ENCODE measurements at regions not wholly inside any gene's neighbourhood (a gene's known extent, or its start where the extent isn't known, plus 50 kb on each side); places are given as distances from the start of the nearest gene placed in this dataset.
"Not testable (repeated sequence)": the region's sequence is repeated elsewhere in the genome, so short reads cannot be mapped to it uniquely, and the experiment has no call there.

DNA sequence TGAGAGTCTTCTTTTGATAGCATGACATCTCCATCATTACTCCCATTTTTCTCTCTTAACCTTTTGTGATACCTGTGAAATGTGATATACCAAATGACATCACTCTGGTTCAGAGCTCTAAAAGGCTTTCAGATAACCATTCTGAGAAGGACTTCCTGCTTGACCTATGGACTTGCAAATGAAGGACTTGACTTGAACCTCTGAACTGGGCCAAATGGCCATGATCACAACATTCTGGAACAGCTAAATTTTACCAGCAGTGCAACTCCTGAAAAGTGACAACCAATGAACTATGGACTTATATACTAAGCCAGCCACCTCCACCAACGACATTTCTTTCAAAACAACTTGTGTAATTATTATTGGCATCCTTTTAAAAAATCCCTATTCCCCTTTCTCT, 1085.8 kb upstream of the CITED2 start:
- TF ChIP-seq ZFX (IDR thresholded peaks at IDR 0.05; ENCODE audit: borderline replicate concordance), result no peak
- TF ChIP-seq, protein P1, sequence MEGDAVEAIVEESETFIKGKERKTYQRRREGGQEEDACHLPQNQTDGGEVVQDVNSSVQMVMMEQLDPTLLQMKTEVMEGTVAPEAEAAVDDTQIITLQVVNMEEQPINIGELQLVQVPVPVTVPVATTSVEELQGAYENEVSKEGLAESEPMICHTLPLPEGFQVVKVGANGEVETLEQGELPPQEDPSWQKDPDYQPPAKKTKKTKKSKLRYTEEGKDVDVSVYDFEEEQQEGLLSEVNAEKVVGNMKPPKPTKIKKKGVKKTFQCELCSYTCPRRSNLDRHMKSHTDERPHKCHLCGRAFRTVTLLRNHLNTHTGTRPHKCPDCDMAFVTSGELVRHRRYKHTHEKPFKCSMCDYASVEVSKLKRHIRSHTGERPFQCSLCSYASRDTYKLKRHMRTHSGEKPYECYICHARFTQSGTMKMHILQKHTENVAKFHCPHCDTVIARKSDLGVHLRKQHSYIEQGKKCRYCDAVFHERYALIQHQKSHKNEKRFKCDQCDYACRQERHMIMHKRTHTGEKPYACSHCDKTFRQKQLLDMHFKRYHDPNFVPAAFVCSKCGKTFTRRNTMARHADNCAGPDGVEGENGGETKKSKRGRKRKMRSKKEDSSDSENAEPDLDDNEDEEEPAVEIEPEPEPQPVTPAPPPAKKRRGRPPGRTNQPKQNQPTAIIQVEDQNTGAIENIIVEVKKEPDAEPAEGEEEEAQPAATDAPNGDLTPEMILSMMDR (IDR thresholded peaks at IDR 0.05), result no peak
- no peak overlapping the region for H3K27ac ChIP-seq

DNA sequence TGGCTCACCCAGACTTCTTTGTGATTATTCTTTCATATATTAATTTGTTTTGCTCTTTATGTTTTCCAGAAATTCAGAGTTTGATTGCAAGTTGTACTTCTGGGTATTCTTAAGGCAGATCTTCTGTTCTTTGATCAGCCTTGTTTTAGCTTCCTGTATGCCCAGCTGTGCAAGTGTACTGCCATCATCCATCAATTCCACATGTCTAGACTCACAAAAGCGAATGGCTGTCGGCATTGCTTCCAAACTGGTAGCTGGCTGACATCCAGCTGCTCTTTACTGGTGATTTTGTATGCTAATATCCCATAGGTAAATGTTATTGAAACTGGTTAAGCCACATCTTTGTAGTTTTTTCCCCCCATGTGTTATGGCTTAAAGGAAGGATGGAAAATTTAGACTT, 1084.8 kb upstream of the CITED2 start:
- TF ChIP-seq, protein P1 (IDR thresholded peaks at IDR 0.05), result no peak
- no peak for TF ChIP-seq ZFX (IDR thresholded peaks at IDR 0.05; ENCODE audit: borderline replicate concordance)
- no peak overlapping the region for H3K27ac ChIP-seq

DNA sequence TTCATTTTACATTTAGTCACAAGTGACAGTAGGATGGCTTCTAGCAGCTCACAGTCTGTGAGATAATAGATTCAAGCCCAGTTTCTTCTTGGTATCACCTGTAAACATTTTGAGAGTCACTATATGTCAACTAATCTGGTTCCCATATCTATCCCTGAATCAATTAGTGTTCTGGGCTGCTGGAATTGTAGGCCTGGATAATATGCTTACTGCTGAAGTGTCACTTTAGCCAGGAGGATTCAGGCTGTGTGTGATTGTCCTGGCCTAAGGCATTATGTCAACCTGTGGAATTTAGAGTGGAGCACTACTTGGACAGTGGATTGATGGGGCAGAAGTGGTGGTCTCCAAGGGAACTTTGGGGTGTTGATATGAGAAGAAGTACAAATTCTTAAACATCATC, 1071.8 kb upstream of the CITED2 start:
- no peak for TF ChIP-seq ZFX (IDR thresholded peaks at IDR 0.05; ENCODE audit: borderline replicate concordance)
- TF ChIP-seq, protein P1 (IDR thresholded peaks at IDR 0.05), result no peak
- no peak overlapping the region for H3K27ac ChIP-seq

DNA sequence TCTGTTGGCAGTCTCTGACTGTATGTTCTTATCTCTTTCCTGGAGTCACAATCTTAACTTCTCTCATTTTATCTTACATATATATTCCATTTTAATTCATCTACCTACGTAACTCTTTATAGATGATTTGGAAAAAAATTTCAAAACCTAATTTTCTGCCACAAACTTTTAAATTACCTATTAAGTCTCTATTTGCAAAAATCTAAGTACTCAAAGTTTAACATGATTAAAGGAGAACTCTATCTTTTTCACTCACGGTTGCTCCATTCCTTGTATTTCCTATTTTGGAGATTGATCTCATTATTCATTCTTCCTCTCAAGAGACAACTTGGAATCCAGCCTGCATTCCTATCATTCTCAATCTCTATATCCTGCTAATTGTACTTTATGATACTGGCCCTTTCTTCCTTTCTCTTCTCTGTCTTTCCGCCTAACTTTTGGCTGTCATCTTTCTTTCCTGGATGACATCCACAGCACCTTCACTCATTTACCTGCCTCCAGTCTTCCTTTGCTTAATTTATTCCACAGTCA, 1071.1 kb upstream of the CITED2 start:
- TF ChIP-seq, protein P1 (IDR thresholded peaks at IDR 0.05), result no peak
- TF ChIP-seq ZFX (IDR thresholded peaks at IDR 0.05; ENCODE audit: borderline replicate concordance), result no peak
- no peak overlapping the region for H3K27ac ChIP-seq

DNA sequence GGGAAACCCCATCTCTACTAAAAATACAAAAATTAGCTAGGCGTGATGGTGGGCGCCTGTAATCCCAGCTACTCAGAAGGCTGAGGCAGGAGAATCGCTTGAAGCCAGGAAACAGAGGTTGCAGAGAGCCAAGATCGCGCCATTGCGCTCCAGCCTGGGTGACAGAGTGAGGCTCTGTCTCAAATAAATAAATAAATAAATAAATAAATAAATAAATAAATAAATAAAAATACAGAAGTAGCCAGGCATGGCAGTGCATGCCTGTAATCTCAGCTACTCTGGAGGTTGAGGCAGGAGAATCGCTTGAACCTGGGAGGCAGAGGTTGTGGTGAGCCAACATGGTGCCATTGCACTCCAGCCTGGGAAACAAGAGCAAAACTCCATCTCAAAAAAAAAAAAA, 1068.7 kb upstream of the CITED2 start:
- not testable (repeated sequence) for H3K27ac ChIP-seq

DNA sequence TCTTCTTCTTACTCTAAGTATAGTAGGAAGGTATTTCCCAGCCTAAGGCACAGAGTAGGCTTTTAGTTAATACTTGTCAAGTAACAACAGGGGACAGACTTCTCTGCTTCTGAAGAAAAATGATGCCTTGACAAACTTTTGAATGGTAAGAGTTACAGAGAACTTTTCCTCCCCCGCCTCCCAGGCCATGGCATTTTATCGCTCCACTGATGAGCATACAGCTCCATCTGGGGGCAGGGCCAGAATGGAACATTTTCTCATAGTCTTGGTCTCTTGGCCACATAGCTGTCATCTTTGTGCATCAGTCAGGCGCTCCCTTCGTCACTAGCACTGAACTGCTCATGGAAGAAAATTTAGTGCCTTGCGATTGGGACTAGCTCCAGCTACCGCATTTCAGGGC, 1066.8 kb upstream of the CITED2 start:
- TF ChIP-seq, protein P1 (IDR thresholded peaks at IDR 0.05), result peak; percentile 65
- TF ChIP-seq ZFX (IDR thresholded peaks at IDR 0.05; ENCODE audit: borderline replicate concordance), result no peak
- H3K27ac ChIP-seq, result no peak overlapping the region

DNA sequence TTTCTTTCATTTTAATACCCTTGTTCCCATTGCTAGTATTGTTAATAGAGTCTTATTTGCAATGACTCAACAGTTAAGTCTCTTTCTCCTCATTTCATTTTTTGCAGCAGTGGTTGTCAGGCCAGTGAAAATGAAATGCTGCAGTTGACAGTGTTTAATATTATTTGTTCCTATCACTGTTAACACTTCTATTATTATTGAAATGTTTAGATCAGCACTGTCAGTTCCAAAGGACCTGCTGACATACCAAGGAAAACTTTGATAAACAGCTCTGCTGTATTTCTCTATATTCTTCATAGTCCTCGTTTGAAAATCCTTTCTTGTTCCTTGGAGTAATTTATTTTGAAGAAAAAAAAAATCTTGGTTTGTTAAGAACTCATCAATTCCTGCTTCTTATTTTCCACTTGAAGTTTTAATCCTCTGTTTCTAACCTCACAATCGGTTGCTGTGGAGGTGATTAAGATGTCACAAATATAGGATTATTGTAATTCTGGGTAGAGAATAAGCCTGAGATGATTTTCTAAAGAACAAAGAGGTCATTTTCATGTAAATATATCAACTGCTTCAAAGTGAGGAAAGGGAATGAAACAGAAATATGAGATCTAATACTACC, 1065.9 kb upstream of the CITED2 start:
- H3K27ac ChIP-seq, result no peak overlapping the region
- no peak for TF ChIP-seq ZFX (IDR thresholded peaks at IDR 0.05; ENCODE audit: borderline replicate concordance)
- TF ChIP-seq, protein P1 (IDR thresholded peaks at IDR 0.05), result no peak

DNA sequence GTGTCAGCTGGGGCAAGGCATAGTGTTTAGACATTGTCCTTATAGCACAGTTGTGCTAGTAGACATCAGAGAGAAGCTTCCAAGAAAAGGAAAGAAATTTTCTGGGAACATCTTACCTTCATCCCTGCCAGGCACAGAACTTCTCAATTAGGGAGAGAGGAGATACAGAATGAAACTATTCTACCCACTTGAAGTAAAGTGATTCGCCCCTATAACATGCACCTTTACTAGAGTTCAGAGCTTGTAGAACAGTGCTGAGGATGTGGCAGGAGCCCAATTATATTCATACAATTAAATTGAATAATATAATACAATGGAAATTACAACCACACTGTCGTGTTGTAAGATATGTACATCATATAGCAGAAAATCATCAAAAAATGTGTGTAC, 1063.9 kb upstream of the CITED2 start:
- TF ChIP-seq, protein P1 (IDR thresholded peaks at IDR 0.05), result no peak
- no peak for TF ChIP-seq ZFX (IDR thresholded peaks at IDR 0.05; ENCODE audit: borderline replicate concordance)
- H3K27ac ChIP-seq, result no peak overlapping the region
